AG20443 (cell line): ENCODE measurements at regions not wholly inside any gene's neighbourhood (a gene's known extent, or its start where the extent isn't known, plus 50 kb on each side); places are given as distances from the start of the nearest gene placed in this dataset.

Source experiments
- DNase-seq: peaks from one replicate; pipeline ENCODE4 v3.0.0; 2012; ENCODE audit warnings: low spot score, mixed read lengths

- no peak for DNase-seq
Observed at GRCh38 chr12:111011999-111012600, 91.7 kb upstream of the MYL2 start.

GRCh38 chr12:111010916-111011657, 90.7 kb upstream of the MYL2 start:
- no peak for DNase-seq

DNA sequence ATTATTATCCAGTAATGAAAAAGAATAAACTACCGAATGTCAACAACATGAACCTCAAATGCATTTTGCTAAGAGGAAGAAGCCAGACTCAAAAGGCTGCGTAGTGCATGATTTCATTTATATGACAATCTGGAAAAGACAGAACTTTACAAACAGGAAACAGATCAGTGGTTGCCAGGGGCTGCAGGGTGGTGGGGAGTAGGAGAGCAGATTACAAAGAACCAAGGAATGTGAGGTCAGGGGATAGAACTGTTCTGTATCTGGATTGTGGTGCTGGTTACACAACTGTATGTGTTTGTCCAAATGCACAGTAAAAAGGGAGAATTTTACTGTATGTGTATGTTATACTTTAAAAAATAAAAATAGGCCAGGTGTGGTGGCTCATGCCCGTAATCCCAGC, 89.7 kb upstream of the MYL2 start:
- DNase-seq = no peak

DNA sequence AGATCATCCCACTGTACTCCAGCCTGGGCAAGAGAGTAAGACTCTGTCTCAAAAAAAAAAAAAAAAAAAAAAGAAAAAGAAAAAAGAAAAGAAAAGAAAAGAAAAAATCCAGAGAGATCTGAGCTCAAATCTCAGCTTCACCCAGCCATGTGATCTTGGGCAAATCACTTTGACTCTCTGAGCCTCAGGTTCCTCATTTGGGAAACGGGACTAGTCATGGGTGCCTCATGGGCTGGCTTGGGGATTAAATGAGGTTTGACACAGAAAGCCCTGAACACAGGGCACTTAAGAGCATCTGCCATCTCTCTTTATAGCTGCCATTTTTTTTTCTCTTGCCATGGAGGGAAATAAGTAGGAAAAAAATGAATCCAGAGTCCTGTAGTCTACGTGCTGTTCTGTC, 86.2 kb upstream of the MYL2 start:
- DNase-seq = no peak

DNA sequence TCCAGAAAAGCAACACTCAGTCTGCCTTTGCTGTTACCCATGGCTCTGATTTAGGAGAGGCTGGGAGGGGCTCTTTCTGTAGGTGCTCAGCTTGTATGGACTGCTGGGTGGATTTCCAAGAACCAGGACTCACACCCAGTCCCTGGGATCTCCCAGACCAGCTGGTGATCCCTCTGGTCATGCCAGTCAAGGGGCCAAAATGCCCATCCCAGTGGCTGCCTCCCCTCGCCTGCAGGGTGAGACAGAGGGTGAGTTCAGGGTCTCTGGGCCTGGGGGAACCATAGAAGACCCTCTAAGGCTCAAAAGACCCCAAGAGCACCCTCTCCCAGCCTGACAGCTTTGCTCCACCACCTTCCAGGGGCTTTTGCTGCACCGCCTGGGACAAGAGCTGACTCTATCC, 78.6 kb upstream of the MYL2 start:
- DNase-seq = no peak

DNA sequence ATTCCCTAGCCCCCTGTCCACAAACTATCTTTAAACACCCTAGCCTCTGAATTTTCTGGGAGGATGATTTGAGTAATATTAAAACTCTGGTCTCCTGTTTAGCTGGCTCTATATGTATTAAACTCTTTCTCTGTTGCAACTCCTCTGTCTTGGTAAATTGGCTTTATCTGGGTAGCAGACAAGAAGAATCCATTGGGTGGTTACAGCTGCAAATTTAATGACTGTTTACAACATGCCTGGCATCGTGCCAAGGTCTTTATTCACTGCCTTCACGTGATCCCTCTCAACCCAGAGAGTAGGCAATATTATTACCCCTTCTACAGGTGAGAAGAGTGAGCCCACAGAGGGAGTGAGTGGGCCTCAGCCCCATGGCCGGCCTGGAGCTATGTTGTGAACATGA, 77.8 kb upstream of the MYL2 start:
- no peak for DNase-seq

- DNase-seq = no peak
Observed at GRCh38 chr12:110996415-110996814, 76.0 kb upstream of the MYL2 start.

- DNase-seq = no peak
Observed at GRCh38 chr12:110995615-110996014, 75.2 kb upstream of the MYL2 start.

DNA sequence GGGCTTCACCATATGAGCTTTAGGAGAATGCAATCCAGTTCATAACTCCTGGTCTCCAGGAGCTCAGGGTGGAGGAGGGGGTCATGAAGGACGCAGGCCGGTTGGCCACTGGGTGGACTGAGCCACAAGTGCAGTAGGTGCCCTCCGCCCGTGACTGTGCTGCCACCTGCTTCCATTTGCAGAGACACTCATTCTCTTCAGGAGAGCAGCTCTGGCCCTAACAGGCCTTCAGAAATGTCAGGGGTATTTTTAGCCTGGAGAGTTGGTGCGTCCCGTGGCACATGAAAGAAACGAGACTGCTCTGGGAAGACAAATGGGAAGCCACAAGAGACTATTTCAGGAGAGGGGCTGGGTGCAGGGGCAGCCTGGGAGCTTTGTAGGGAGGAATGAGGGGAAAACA, 74.6 kb upstream of the MYL2 start:
- no peak for DNase-seq

GRCh38 chr12:110993434-110993833, 73.1 kb upstream of the MYL2 start:
- DNase-seq = no peak

- no peak for DNase-seq
Observed at GRCh38 chr12:110992909-110993308, 72.5 kb upstream of the MYL2 start.

GRCh38 chr12:110983811-110984210, 63.4 kb upstream of the MYL2 start:
- no peak for DNase-seq

DNA sequence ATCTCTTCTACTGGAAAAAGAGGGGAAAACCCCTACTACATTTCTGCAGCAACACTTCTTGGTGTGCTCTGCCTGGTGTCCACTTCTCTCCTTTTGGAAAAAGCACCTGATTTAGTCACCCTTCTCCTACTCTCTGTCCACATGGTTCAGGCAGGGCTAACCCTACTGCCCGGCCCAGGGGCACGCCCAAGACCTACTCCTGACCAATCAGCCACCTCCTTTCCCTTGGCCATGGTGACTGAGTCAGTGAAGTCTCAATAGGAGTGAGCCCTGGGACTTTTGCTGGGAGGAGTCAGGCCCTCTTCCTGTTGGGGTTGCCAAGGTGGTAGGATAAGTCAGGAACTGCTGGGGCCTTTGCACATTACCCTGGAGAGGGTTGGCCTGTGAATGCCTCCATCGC, 52.5 kb upstream of the MYL2 start:
- DNase-seq = no peak

DNA sequence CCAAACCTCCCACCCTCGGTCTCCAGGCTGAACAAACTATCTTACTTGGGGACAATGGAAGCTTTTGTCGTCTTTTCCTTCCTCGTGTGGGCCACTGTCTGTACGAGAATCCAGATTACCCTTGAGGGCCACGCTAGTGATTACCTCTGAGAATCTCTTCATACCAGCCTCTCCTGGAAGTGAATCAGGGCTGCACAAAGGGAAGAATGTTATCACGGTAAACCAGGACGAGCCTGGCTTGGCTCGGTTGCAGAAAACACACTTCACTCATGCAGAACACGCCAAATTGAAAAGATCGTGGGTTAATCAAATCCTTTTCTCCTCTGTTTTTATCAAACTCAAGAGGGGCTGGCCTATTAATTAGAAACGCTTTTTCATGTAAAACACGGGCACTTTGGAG, 51.6 kb upstream of the MYL2 start:
- no peak for DNase-seq

DNA sequence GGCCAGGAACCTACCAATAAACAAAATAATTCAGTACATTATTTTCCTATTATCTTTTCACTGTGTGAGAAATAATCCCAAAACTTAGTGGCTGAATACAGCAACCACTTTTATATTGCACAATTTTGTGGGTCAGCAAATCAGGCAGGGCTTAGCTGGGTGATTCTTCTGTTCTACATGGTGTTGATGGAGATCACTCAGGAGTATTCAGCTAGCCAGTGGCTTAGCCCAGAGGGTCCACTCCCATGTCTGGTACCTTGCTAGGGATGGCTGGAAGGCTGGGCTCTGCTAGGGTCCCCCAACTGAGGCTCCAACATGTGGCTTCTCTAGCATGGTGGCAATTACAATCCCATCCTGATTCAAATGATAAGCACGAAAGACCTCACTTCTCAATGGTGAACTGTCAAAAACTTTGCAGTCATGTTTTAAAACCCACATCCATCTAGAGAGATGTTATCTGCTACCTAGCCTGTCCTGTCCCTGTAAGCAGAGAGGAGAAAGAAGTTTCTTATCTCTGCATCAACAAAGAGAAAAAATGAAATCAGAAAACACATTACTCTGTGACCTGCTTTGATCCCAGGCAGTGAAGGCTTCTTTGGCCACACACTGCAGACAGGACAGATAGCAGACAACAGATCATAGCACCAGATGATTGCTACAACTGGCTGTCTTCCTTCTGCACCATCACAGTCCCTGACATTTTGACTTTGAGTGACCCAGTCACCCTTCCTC, 51.0 kb upstream of the MYL2 start:
- DNase-seq = no peak
